HL-60 (cell line): ENCODE measurements at regions not wholly inside any gene's neighbourhood (a gene's known extent, or its start where the extent isn't known, plus 50 kb on each side); places are given as distances from the start of the nearest gene placed in this dataset.

Source experiments
- DNase-seq, 2 experiments: peaks; one replicate each; pipeline ENCODE4 v3.0.0-alpha.2; 2010 to 2020; ENCODE audit warnings: low read depth in 1 of 2, low spot score in 1 of 2
- H3K27ac ChIP-seq: fragments of 250-450 bp; sonication (Bioruptor Pico); replicated peaks from 2 replicates; pipeline ENCODE4 v1.5.1; 2020; ENCODE audit warnings: mild to moderate bottlenecking, moderate library complexity
- H3K27me3 ChIP-seq: fragments of 250-450 bp; sonication (Bioruptor Pico); 2 replicates; pipeline ENCODE4 v1.5.1; 2021; ENCODE audit warnings: mild to moderate bottlenecking, moderate library complexity; ENCODE audit not compliant: insufficient read depth, poor library complexity, severe bottlenecking
- H3K4me3 ChIP-seq: replicated peaks from 2 replicates; pipeline ENCODE4 v1.5.1; 2011; ENCODE audit warnings: mild to moderate bottlenecking, control low read depth, low read length; ENCODE audit not compliant: insufficient read depth
- CTCF ChIP-seq: IDR thresholded peaks from one replicate; pipeline ENCODE4 v1.5.1; 2011; ENCODE audit warnings: low read length, control low read depth, inconsistent platforms; ENCODE audit not compliant: insufficient read depth
- GABPA ChIP-seq: IDR thresholded peaks from 2 replicates; pipeline ENCODE4 v1.6.1; 2012; ENCODE audit warnings: low read depth
- POLR2AphosphoS5 ChIP-seq: IDR thresholded peaks from 2 replicates; pipeline ENCODE4 v1.6.1; 2012; ENCODE audit warnings: low read depth
- REST ChIP-seq: IDR thresholded peaks from 2 replicates; pipeline ENCODE4 v1.6.1; 2012; ENCODE audit warnings: low read depth; ENCODE audit not compliant: insufficient replicate concordance
- SPI1 ChIP-seq: IDR thresholded peaks from 2 replicates; pipeline ENCODE4 v1.6.1; 2012; ENCODE audit warnings: low read depth, mild to moderate bottlenecking, borderline replicate concordance

- Histone ChIP-seq H3K27ac (no peak overlapping the region), H3K27me3 (no peaks in the 10 kb centered on the region), H3K4me3 (no peak overlapping the region)
- no peak for DNase-seq
- TF ChIP-seq REST (no peak), SPI1 (no peak), CTCF (no peak), GABPA (no peak), POLR2AphosphoS5 (no peak)
These were observed 90.7 kb upstream of the SLC6A6 start for GRCh38 chr3:14311729-14312128.

GRCh38 chr3:14312375-14312774 is 90.0 kb upstream of the SLC6A6 start:
- DNase-seq, result no peak
- no peak overlapping the region for H3K4me3 ChIP-seq
- H3K27me3 ChIP-seq, result no peaks in the 10 kb centered on the region
- TF ChIP-seq POLR2AphosphoS5 (no peak), REST (no peak), CTCF (no peak), SPI1 (no peak), GABPA (no peak)
- H3K27ac ChIP-seq, result no peak overlapping the region

- DNase-seq, result no peak
- Histone ChIP-seq H3K4me3 (no peak overlapping the region), H3K27me3 (no peaks in the 10 kb centered on the region), H3K27ac (no peak overlapping the region)
- TF ChIP-seq REST, result no peak
- no peak for TF ChIP-seq CTCF
- no peak for TF ChIP-seq SPI1
- no peak for TF ChIP-seq GABPA
- TF ChIP-seq POLR2AphosphoS5, result no peak
These were observed 85.3 kb upstream of the SLC6A6 start for GRCh38 chr3:14317057-14317553.
